ENCODE measurements at regions not wholly inside any gene's neighbourhood (a gene's known extent, or its start where the extent isn't known, plus 50 kb on each side); places are given as distances from the start of the nearest gene placed in this dataset.

GRCh38 chr4:123826896-123827295 lies 430.3 kb downstream of the SPRY1 start:
- no peaks in the 10 kb centered on the region for H3K9me3 Mint-ChIP-seq
- H3K4me3 Mint-ChIP-seq = no peak overlapping the region
- no peaks in the 10 kb centered on the region for H3K4me1 Mint-ChIP-seq
- DNase-seq = no peak
- no peak for ATAC-seq
- peaks cover 16% of the 10 kb centered on the region for H3K27me3 Mint-ChIP-seq
- no peak overlapping the region for H3K27ac Mint-ChIP-seq

- ATAC-seq (no peak), DNase-seq (no peak)
- Mint-ChIP-seq H3K9me3 (no peaks in the 10 kb centered on the region), H3K27me3 (peaks cover 16% of the 10 kb centered on the region), H3K4me3 (no peak overlapping the region), H3K27ac (no peak overlapping the region), H3K4me1 (no peaks in the 10 kb centered on the region)
Observed at GRCh38 chr4:123827511-123827910, 430.9 kb downstream of the SPRY1 start.

- no peak for DNase-seq
- no peak for ATAC-seq
- Mint-ChIP-seq H3K27me3 (peaks cover 3% of the 10 kb centered on the region), H3K27ac (no peak overlapping the region), H3K4me1 (no peaks in the 10 kb centered on the region), H3K4me3 (no peak overlapping the region), H3K9me3 (no peaks in the 10 kb centered on the region)
Observed at GRCh38 chr4:123830930-123831329, 434.3 kb downstream of the SPRY1 start.

GRCh38 chr4:123832173-123833026 lies 435.8 kb downstream of the SPRY1 start:
- H3K27ac Mint-ChIP-seq = no peak overlapping the region
- DNase-seq = no peak
- no peaks in the 10 kb centered on the region for H3K9me3 Mint-ChIP-seq
- no peak for ATAC-seq
- no peaks in the 10 kb centered on the region for H3K27me3 Mint-ChIP-seq
- no peak overlapping the region for H3K4me3 Mint-ChIP-seq
- no peaks in the 10 kb centered on the region for H3K4me1 Mint-ChIP-seq

- DNase-seq (no peak), ATAC-seq (no peak)
- Mint-ChIP-seq H3K4me1 (no peaks in the 10 kb centered on the region), H3K9me3 (no peaks in the 10 kb centered on the region), H3K27me3 (no peaks in the 10 kb centered on the region), H3K4me3 (no peak overlapping the region), H3K27ac (no peak overlapping the region)
Observed at GRCh38 chr4:123833171-123833643, 436.6 kb downstream of the SPRY1 start.

GRCh38 chr4:123835831-123836590 lies 439.4 kb downstream of the SPRY1 start:
- H3K4me1 Mint-ChIP-seq = no peaks in the 10 kb centered on the region
- DNase-seq = no peak

GRCh38 chr4:123836851-123837595 lies 440.4 kb downstream of the SPRY1 start:
- H3K9me3 Mint-ChIP-seq = no peaks in the 10 kb centered on the region
- H3K4me3 Mint-ChIP-seq = no peak overlapping the region
- no peaks in the 10 kb centered on the region for H3K27me3 Mint-ChIP-seq
- DNase-seq = no peak
- no peak overlapping the region for H3K27ac Mint-ChIP-seq
- no peaks in the 10 kb centered on the region for H3K4me1 Mint-ChIP-seq
- ATAC-seq = no peak

More at GRCh38 chr4:123835831-123836590, 439.4 kb downstream of the SPRY1 start:
- no peak for ATAC-seq
- no peaks in the 10 kb centered on the region for H3K9me3 Mint-ChIP-seq
- H3K27ac Mint-ChIP-seq = no peak overlapping the region
- H3K27me3 Mint-ChIP-seq = no peaks in the 10 kb centered on the region
- no peak overlapping the region for H3K4me3 Mint-ChIP-seq

- no peak overlapping the region for H3K4me3 Mint-ChIP-seq
- no peak for DNase-seq
- no peaks in the 10 kb centered on the region for H3K27me3 Mint-ChIP-seq
- no peak overlapping the region for H3K27ac Mint-ChIP-seq
- H3K9me3 Mint-ChIP-seq = no peaks in the 10 kb centered on the region
- no peak for ATAC-seq
- H3K4me1 Mint-ChIP-seq = no peaks in the 10 kb centered on the region
Observed at GRCh38 chr4:123838474-123838873, 441.9 kb downstream of the SPRY1 start.

GRCh38 chr4:123840197-123840596 lies 443.6 kb downstream of the SPRY1 start:
- Mint-ChIP-seq H3K27me3 (no peaks in the 10 kb centered on the region), H3K4me3 (no peak overlapping the region), H3K9me3 (no peaks in the 10 kb centered on the region), H3K27ac (no peak overlapping the region), H3K4me1 (no peaks in the 10 kb centered on the region)
- DNase-seq = no peak
- ATAC-seq = no peak

GRCh38 chr4:123841447-123842121 lies 445.0 kb downstream of the SPRY1 start:
- H3K27me3 Mint-ChIP-seq = no peaks in the 10 kb centered on the region
- DNase-seq = no peak
- no peaks in the 10 kb centered on the region for H3K4me1 Mint-ChIP-seq
- no peak overlapping the region for H3K4me3 Mint-ChIP-seq
- ATAC-seq = no peak
- H3K27ac Mint-ChIP-seq = no peak overlapping the region
- H3K9me3 Mint-ChIP-seq = no peaks in the 10 kb centered on the region

- ATAC-seq (no peak), DNase-seq (no peak)
- Mint-ChIP-seq H3K9me3 (no peaks in the 10 kb centered on the region), H3K4me1 (no peaks in the 10 kb centered on the region), H3K27me3 (no peaks in the 10 kb centered on the region), H3K27ac (no peak overlapping the region), H3K4me3 (no peak overlapping the region)
Observed at GRCh38 chr4:123843137-123843536, 446.5 kb downstream of the SPRY1 start.

- no peaks in the 10 kb centered on the region for H3K27me3 Mint-ChIP-seq
Observed at GRCh38 chr4:123844374-123844773, 447.8 kb downstream of the SPRY1 start.

GRCh38 chr4:123846092-123846491 lies 449.5 kb downstream of the SPRY1 start:
- Mint-ChIP-seq H3K4me1 (no peaks in the 10 kb centered on the region), H3K9me3 (no peaks in the 10 kb centered on the region), H3K27ac (no peak overlapping the region), H3K4me3 (no peak overlapping the region), H3K27me3 (no peaks in the 10 kb centered on the region)
- ATAC-seq = no peak
- no peak for DNase-seq

More at GRCh38 chr4:123844374-123844773, 447.8 kb downstream of the SPRY1 start:
- no peaks in the 10 kb centered on the region for H3K9me3 Mint-ChIP-seq
- DNase-seq (no peak), ATAC-seq (peak; percentile 39)
- H3K4me3 Mint-ChIP-seq = no peak overlapping the region
- no peaks in the 10 kb centered on the region for H3K4me1 Mint-ChIP-seq
- H3K27ac Mint-ChIP-seq = peak overlapping the region in 1 of 2 donors; percentile 38

GRCh38 chr4:123846561-123846960 lies 450.0 kb downstream of the SPRY1 start:
- no peaks in the 10 kb centered on the region for H3K9me3 Mint-ChIP-seq
- DNase-seq (no peak), ATAC-seq (no peak)
- H3K4me3 Mint-ChIP-seq = no peak overlapping the region
- no peaks in the 10 kb centered on the region for H3K27me3 Mint-ChIP-seq
- H3K27ac Mint-ChIP-seq = no peak overlapping the region
- H3K4me1 Mint-ChIP-seq = no peaks in the 10 kb centered on the region

GRCh38 chr4:123848606-123849005 lies 452.0 kb downstream of the SPRY1 start:
- Mint-ChIP-seq H3K27me3 (no peaks in the 10 kb centered on the region), H3K4me1 (no peaks in the 10 kb centered on the region), H3K4me3 (no peak overlapping the region), H3K27ac (no peak overlapping the region), H3K9me3 (no peaks in the 10 kb centered on the region)
- ATAC-seq (no peak), DNase-seq (no peak)

All from stimulated activated naive CD8-positive, alpha-beta T cell treated with anti-CD3 and anti-CD28 coated beads, Interleukin-15, amount 100 ng/mL, for 72 hours (primary cell).